ENCODE measurements at regions not wholly inside any gene's neighbourhood (a gene's known extent, or its start where the extent isn't known, plus 50 kb on each side); places are given as distances from the start of the nearest gene placed in this dataset.

- DNase-seq, result no peak
Observed at GRCh38 chr3:23079976-23080375, 123.2 kb upstream of the UBE2E2 start.

GRCh38 chr3:23083701-23084100 is 119.4 kb upstream of the UBE2E2 start:
- DNase-seq, result no peak

DNA sequence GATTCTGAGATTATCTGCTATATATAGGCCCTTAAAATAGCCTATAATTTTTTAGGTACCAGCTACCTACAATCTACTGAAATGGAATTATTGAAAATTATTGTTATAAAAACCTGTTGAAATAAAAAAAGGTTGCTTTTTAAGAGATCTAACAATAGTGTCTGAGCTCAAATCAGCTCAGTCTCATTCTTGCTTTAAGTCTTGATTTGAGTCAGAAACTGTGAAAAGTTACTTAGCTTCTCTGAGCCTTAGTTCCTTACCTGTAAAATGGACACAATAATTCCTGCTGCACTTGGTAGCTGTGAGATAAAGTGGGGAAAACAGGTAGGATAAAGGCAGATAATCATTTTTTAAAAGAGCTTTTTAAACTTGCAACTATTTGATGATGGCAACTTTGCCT is 118.8 kb upstream of the UBE2E2 start:
- DNase-seq, result no peak

- no peak for DNase-seq
Observed at GRCh38 chr3:23085261-23085660, 117.9 kb upstream of the UBE2E2 start.

GRCh38 chr3:23086331-23086730 is 116.8 kb upstream of the UBE2E2 start:
- DNase-seq, result no peak

GRCh38 chr3:23086831-23087230 is 116.3 kb upstream of the UBE2E2 start:
- DNase-seq, result no peak

DNA sequence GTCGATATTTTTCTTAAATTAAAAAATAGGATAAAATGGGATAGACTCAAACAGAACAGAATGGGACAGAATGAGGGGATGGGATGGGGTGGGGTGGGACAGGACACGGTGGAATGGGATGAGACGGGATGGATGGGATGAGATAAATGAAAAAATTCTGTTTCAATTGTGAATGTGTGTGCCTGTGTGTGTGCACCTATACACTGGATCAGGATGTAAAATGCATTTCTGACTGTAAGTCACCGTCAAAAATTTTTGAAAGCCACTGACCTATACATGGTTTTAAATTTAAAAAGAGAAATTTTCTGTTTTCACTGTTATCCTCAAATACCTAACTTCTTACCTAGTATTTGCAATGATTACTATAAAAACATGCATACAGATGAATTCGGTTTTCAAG is 108.7 kb upstream of the UBE2E2 start:
- no peak for DNase-seq

GRCh38 chr3:23094890-23095462 is 108.2 kb upstream of the UBE2E2 start:
- DNase-seq, result no peak

DNA sequence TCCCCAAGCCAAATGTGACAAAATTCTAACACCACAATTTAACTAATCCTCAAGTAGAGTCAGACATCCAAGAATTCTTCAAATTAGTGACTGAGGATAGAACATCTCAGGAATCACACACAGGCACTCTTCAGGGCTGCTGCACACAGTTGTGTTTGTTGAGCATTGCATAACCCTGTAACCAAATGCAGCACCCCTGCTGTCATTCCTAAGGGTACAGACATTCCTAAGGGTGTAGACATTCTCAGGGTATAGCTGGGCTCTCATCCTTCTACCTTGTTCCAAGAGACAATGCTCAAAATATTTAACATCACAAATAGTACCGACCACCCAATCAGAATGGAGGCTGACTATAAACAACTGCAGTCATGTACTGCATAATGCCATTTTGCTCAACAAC is 107.1 kb upstream of the UBE2E2 start:
- no peak for DNase-seq

- no peak for DNase-seq
Observed at GRCh38 chr3:23099021-23099420, 104.1 kb upstream of the UBE2E2 start.

DNA sequence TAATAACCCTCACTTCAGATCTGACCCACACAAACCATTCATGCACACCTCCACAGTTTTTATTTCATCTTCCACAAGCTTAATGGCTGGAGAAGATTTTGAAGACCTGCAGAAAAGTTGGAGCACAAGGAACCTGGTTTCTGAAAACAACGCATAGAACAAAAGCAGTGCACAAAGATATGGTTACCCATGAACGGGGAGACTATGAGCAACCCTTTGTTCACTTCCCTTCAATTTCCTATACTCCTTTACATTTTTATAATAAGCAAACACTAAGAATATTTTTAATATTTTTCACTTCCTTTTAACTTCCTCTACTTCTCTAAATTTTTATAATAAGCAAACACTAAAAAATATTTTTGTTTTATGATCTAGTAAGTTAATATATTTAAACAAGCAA is 103.5 kb upstream of the UBE2E2 start:
- DNase-seq, result no peak

DNA sequence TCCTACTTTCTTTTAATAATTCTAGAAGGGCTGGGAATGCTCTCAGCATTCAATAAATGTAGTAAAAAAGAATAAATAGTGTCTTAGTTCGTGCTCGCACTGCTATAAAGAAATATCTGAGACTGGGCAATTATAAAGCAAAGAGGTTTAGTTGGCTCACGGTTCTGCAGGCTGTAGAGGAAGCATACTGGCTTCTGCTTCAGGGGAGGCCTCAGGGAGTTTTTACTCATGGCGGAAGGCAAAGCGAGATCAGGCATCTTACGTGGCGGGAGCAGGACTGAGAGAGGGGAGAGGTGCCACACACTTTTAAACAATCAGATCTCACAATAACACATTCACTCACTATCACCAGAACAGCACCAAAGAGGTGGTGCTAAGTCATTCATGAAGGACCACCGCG is 103.0 kb upstream of the UBE2E2 start:
- no peak for DNase-seq

DNA sequence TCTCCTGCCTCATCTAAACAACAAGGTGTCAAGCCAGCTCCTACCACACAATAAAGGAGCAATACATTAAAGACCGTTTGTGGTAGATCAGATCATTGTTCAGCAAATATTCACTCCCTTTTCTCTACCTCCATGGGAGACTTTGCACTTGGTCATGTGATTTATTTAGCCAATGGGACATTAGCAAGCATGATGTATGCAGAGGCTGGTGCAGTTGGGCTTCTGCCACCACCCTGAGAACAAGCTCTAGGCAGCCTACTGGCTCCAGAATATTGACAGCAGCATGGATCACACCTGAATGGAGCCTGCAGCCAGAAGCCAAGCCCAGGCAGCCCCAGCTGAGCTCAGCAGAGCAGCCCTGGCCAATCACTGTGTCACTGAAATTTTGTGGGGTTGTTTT is 99.4 kb upstream of the UBE2E2 start:
- no peak for DNase-seq

DNA sequence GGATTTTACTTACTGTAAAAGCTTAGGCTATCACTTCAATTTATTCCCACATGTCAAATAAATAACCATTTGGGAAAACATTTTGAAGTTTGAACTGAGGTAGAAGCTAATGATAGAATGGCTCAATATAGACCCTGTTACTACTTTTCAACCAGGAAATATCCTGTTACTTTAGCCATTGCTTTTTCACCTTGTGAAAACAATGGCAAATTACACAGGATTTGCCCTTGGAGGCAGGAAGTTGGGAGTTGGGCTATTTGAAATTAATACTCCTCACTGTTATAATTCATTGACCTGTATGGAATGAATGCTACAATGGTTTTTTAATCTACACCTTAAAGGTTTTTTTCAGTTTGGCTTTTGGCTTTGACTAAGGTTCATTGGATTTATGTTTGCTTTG is 98.1 kb upstream of the UBE2E2 start:
- no peak for DNase-seq

- DNase-seq, result no peak
Observed at GRCh38 chr3:23106666-23107065, 96.5 kb upstream of the UBE2E2 start.

DNA sequence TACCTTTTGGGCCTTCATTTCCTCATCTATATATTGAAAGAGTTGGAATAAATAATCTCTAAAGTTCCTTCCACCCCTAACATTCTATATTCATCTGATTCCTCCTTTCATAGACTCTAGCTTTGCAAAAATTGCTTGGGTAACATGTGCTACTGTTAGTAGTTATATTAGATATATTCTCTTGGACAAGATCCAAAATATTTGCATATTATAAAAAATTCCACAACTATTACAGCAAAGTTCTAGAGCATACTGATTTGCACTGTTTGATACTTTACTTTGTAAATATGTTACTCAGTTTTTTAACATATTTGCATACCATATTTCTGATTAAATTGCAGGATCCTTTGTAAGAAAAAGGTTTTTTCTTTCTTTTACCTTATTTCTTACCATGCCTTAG is 95.9 kb upstream of the UBE2E2 start:
- no peak for DNase-seq

DNA sequence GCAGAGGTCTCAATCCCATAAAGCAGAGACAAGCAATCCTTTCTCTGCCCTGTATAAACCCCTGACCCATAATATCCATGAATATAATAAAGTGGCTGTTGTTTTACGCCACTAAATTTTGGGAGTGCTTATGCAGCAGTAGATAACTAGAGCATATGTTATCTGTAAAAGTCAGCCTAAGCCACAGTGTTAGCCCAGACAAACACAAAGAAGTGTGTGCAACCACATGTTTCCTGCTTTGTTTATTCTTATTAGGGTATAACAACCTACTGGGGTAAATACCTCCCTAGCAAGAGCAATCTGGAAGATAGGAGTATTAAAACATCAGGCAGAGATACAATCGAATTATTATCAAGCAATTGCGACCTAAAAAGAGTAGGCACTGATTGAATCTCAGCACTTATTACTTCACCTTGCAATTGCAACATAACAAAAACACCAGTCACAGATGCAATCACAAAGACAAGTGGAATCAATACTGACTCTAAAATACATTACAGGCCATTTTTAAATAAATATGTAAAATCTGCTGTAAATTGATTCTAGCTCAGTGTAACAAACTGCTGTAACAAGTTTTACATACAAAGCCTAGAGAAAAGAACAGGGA is 94.6 kb upstream of the UBE2E2 start:
- DNase-seq, result no peak

DNA sequence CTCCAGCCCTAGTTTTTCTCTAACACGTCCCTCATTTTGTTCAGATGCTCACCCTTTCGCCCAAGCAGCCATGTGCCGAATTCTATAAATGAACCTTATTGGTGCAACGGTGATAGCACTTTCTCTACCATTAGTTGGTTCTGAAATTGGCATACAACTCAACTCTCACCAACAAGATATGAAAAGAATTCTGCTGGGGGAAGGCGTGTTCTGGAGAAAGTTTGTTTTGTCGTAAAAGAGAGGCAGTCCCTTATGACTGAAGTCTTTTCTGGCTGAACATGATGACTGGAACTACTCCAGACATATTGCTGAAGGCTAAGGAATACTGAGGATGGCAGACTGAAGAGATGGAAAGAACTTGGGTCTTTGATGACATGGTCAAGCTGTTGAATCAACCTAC is 91.8 kb upstream of the UBE2E2 start:
- DNase-seq, result no peak

DNA sequence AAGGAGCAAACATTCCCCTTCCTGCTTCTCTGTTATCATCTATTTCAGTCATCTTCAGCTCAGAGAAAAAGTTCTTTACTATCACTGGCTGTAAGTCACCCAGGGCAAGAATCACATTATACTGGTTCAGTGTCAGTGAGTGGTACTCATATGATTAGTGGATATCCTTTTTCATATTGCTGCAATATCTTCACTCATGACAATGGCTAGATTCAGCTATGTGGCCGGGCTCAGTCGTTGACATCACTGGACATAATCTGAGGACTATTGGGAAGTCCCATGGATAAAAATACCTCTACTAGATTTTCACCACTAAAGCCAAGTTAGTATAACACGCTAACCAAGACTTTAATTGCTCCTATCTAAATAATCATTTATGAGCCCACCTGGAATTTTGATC is 91.3 kb upstream of the UBE2E2 start:
- DNase-seq, result no peak

- DNase-seq, result no peak
Observed at GRCh38 chr3:23112491-23112890, 90.6 kb upstream of the UBE2E2 start.

DNA sequence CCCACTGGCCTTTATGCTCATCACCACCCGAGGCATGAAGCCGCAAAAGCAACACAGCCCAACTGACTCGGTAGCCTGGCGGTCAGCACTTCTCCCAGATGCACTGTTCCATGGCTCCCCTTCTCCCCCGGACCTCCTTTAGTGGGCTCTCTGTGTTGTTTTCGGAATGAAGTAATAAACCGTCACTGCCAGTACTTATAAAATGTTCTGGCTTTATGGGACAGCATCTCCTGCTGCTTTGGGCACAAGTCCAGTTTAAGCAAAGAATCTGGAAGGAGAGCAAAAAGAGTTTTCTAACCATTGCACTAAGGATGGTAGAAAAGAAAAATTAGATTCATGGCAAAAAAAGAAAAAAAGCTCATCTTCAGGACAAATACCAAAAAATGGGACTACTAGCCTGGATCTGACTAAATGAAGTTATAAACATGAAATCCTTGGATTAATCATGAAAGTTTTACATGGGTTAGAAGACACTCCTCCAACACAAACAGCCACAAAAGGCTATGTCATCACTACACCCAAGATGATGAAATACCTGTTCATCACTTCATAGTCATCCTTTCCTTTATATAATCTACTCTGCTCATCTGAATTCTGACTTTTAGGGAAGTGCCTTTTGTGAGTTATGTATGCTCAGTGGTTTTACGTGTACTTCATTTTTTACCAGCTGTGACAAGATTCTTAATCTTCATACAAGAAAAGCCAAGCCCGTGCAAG is 89.5 kb upstream of the UBE2E2 start:
- no peak for DNase-seq

DNA sequence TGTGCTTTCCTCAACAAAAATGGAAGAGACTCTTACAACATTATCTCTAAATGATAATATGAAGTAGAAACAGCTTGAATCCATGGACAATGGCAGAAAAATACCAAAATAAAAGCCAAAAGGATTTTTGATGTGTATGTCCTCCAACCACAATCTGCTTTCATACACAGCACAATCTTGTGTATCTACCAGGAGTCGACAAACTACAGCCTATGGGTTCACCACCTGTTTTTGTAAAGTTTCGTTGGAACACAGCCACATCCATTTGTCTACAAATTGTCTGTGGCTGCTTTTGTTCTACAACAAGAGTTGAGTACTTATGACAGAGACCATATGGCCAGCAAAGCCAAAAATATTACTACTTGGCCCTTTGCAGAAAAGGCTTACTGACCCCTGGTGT is 88.7 kb upstream of the UBE2E2 start:
- DNase-seq, result no peak

- no peak for DNase-seq
Observed at GRCh38 chr3:23115171-23115877, 87.8 kb upstream of the UBE2E2 start.

All from stimulated activated CD8-positive, alpha-beta memory T cell treated with anti-CD3 and anti-CD28 coated beads, Interleukin-4, amount 100 ng/mL, for 48 hours (primary cell).